SK-N-SH (cell line): ENCODE measurements at regions not wholly inside any gene's neighbourhood (a gene's known extent, or its start where the extent isn't known, plus 50 kb on each side); places are given as distances from the start of the nearest gene placed in this dataset.

ENCODE experiments used
- CTCF ChIP-seq: fragments of 200-600 bp; sonication (generic); IDR thresholded peaks from 2 replicates; pipeline ENCODE4 v1.6.1; 2017; ENCODE audit warnings: antibody characterized with exemption, mild to moderate bottlenecking, moderate library complexity
- EP300 ChIP-seq, 2 experiments: IDR thresholded peaks; 2 replicates each; pipeline versions ENCODE4 v1.4.0 to v1.6.1; 2012; ENCODE audit warnings: borderline replicate concordance in 1 of 2, low read depth in 1 of 2, low read length in 1 of 2
- EZH2phosphoT487 ChIP-seq: fragments of 200-600 bp; sonication (generic); IDR thresholded peaks from 2 replicates; pipeline ENCODE4 v1.6.1; 2017; ENCODE audit warnings: low read depth, mixed run types, mild to moderate bottlenecking, antibody characterized with exemption, moderate library complexity, borderline replicate concordance
- NFIC ChIP-seq: IDR thresholded peaks from 2 replicates; pipeline ENCODE4 v1.4.0; 2012; ENCODE audit warnings: borderline replicate concordance
- NRF1 ChIP-seq: IDR thresholded peaks from 2 replicates; pipeline ENCODE4 v1.6.1; 2012; ENCODE audit warnings: low read depth, mild to moderate bottlenecking, low read length
- POLR2AphosphoS5 ChIP-seq: IDR thresholded peaks from 2 replicates; pipeline ENCODE4 v1.6.1; 2012; ENCODE audit warnings: low read depth, low read length
- RAD21 ChIP-seq: IDR thresholded peaks from 2 replicates; pipeline ENCODE4 v1.6.1; 2012; ENCODE audit warnings: mild to moderate bottlenecking, low read length
- SIN3A ChIP-seq: IDR thresholded peaks from 2 replicates; pipeline ENCODE4 v1.6.1; 2012; ENCODE audit warnings: low read depth, mild to moderate bottlenecking, low read length, moderate library complexity, borderline replicate concordance
- SMC3 ChIP-seq: IDR thresholded peaks from 2 replicates; pipeline ENCODE4 v1.6.1; 2012; ENCODE audit warnings: low read depth, low read length, improper control_type of control experiment
- TAF1 ChIP-seq: IDR thresholded peaks from 2 replicates; pipeline ENCODE4 v1.6.1; 2012; ENCODE audit warnings: low read depth, mild to moderate bottlenecking, low read length, moderate library complexity, borderline replicate concordance
- YY1 ChIP-seq: IDR thresholded peaks from 2 replicates; pipeline ENCODE4 v1.4.0; 2012; ENCODE audit warnings: low read depth, mild to moderate bottlenecking
- ZBTB33 ChIP-seq: IDR thresholded peaks from 2 replicates; pipeline ENCODE4 v1.4.0; 2012; ENCODE audit warnings: low read depth, borderline replicate concordance

DNA sequence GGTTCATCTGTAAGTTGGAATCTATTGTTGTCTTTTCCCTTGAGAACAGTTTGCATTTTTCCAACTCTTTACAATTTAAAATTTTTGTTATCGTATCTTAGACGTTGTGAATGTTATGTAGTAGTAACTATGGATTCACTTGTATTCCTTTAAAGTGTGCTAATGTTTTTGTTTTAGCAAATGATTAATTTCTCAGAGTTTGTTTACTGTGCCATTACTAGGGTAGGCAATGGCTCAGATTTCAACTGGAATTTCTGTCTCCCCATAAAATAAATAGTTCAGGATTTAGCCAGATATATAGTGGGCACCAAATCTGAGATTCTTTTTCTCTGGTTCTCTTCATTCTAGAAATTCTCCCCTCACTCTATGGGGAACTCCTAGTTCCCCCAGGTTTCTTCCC is 896.5 kb downstream of the PLA2G4A start:
- no peak for TF ChIP-seq TAF1
- TF ChIP-seq NRF1: no peak
- TF ChIP-seq ZBTB33: no peak
- TF ChIP-seq POLR2AphosphoS5: no peak
- no peak for TF ChIP-seq CTCF
- no peak for TF ChIP-seq SIN3A
- TF ChIP-seq EP300 (IDR thresholded peaks at IDR 0.05; ENCODE audit: borderline replicate concordance in 1 of 2, low read depth in 1 of 2, low read length in 1 of 2): no peak
- no peak for TF ChIP-seq NFIC
- no peak for TF ChIP-seq EZH2phosphoT487
- no peak for TF ChIP-seq YY1
- TF ChIP-seq RAD21: no peak
- TF ChIP-seq SMC3: no peak
